HG03025 (cell line): ENCODE measurements at regions not wholly inside any gene's neighbourhood (a gene's known extent, or its start where the extent isn't known, plus 50 kb on each side); places are given as distances from the start of the nearest gene placed in this dataset.
"Not testable (repeated sequence)": the region's sequence is repeated elsewhere in the genome, so short reads cannot be mapped to it uniquely, and the experiment has no call there.

ENCODE experiments used
- ATAC-seq: cut with Tn5 transposase; IDR thresholded peaks from one replicate; pipeline ENCODE4 v1.9.1; 2021; ENCODE audit warnings: mild to moderate bottlenecking, moderate library complexity; ENCODE audit not compliant: unreplicated experiment, low FRiP score

DNA sequence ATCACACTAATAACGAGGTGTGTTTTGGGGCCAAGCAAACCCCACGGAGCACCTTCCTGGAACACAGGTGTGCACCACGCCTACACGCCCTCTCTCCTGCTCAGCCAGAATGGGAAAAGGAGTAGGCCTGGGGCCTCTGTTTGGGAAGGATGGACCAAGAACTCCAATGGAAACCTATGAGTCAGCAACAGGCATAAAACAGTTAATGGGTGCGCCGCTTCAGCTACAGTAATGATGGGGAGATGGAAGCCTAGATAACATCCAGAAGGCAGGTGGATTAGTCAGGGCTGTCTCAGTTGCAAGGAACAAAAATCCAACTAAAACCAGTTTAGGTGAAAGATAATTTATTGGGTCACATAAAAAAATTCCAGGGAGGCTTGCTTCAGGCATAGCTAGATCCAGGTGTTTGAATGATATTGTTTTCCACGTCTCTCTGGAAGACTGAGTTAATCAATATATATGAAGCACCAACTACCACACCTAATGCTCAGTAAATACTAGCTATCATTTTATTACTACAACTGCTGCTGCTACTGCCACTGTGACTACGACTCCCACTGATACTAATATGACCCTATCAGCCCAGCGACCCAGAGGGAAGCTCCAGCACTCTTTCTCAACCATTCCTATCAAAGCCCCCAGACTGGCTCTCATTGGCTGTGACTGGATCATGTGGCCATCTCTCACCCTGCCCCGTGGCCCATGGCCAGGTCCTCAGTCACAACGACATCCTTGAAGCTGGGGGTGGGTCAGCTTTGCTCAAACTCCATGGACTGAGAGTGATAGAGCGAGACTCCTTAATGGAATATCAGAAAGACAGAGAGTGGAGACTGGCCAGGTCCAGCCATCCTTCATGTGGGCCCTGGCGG lies 155.2 kb upstream of the PTPN1 start:
- no peak for ATAC-seq

DNA sequence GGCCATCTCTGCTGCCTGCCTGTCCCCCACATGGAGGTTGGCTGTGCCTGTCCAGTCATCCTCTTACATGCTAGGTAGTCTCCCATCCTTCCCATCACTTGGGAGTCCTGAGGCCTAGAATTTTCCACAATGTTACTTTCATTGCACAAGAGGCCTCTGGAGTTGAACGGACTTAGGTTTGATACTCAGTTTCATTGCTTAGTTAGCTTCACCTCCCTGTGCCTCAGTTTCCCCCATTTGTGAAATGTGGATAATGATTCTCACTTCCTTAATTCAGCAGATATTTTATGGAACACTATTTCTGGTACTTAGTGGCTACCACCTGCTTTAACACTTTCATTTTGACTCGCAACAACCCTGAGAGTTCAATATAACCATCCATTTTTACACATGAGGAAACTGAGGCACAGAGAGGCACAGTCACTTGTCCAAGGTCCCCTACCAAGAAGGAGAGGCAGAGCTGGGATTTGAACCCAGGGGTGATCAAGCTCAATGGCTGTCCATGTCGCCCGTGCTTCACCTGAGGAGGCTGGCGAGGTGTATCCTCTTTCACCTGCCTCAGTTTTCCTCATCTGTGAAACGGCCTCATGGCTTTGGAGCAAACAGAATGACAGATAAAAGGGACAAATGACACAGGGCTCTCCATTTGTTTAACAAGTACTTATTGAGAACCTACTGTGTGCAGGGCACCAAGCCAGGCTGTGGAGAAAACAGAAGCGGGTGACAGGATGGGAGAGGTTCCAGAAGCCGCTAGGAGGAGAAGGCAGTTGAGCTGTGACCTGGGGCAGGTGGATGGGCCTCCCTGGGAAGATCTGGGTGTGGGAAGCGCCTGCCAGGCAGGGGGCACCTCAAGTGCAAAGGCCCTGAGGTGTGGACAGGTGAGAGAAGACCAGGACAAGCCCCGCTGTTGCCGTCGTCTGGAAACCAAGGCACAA lies 154.3 kb upstream of the PTPN1 start:
- ATAC-seq = no peak

- ATAC-seq = no peak
Measured at GRCh38 chr20:50356525-50356885, 153.7 kb upstream of the PTPN1 start.

- no peak for ATAC-seq
Measured at GRCh38 chr20:50356962-50357782, 153.0 kb upstream of the PTPN1 start.

GRCh38 chr20:50357783-50358161 lies 152.4 kb upstream of the PTPN1 start:
- no peak for ATAC-seq

GRCh38 chr20:50358166-50358565 lies 152.0 kb upstream of the PTPN1 start:
- no peak for ATAC-seq

DNA sequence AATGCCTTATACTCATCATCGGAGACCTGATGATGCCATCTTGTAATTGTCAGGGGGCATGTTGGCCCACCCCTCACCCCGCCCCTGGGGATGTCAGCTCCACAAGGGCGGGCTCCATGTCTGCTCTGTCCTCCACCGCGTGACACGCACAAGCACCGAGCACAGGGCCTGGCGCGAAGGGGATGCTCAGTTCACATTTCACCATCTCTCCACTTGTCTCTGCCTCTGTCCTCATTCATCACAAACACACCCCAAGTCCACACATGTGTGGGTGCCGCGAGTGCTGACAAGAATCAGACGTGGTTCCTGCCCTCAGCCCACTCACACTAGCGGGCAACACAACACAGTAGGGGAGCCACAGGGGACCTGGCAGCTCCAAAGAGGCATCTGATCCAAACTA lies 151.2 kb upstream of the PTPN1 start:
- ATAC-seq = no peak

- no peak for ATAC-seq
Measured at GRCh38 chr20:50359607-50360217, 150.5 kb upstream of the PTPN1 start.

- ATAC-seq = no peak
Measured at GRCh38 chr20:50360218-50360672, 149.9 kb upstream of the PTPN1 start.

- ATAC-seq = no peak
Measured at GRCh38 chr20:50360921-50361320, 149.3 kb upstream of the PTPN1 start.

GRCh38 chr20:50362177-50362576 lies 148.0 kb upstream of the PTPN1 start:
- not testable (repeated sequence) for ATAC-seq

- ATAC-seq = no peak
Measured at GRCh38 chr20:50363027-50363426, 147.2 kb upstream of the PTPN1 start.

DNA sequence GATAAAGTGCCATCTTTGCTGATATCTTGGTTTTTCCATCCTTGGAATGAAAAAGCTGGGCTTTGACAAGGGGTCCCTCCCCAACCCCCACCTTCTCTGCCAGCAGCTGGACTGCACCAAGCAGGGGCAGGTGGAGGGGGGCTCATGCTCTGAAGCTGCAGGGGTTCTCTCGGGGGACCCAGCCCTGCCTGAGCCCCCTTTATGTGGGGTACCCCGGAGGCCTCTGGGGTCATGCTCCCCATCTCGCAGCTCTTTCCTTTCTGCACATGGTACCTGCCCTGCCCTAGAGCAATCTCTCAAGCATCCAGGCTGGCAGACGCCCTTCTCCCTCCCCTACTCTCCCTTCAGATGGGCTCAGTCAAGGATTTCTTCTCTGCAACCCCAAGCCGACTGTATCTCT lies 146.7 kb upstream of the PTPN1 start:
- ATAC-seq = no peak

GRCh38 chr20:50364542-50364941 lies 145.6 kb upstream of the PTPN1 start:
- ATAC-seq = no peak

DNA sequence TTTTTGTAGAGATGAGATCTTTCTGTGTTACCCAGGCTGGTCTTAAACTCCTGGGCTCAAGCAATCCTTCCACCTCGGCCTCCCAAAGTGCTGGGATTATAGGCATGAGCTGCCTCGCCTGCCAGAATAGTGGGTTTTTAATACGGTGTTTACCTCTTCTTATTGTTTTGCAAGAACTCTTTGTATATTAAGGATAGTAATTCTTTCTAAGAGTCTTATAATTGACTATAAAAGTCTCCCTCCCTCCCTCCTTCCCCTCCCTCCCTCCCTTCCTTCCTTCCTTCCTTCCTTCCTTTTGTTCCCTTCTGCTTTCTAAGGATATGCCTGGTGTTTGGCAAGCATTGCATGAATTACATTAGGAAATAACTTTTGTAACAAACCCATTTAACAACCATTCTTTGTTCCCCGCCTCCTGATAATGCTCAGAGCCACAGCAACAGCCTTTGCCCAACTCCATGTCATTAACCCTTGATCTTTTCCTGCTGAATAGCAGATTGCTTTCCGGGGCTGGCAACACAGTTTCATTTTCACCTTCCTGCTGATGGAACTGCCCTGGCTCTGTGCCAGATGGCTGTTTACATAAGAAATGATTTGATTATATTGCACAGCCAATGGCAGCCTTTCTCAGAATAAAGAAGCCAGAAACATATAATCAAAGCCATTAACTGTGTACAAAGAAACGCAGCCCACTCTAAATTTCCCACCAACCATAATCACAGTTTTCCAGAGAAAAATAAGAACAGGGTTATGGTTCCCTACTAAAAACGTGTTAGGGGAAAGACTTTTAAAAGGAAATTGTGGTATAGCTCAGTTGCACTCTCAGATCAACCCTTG lies 143.7 kb upstream of the PTPN1 start:
- no peak for ATAC-seq

DNA sequence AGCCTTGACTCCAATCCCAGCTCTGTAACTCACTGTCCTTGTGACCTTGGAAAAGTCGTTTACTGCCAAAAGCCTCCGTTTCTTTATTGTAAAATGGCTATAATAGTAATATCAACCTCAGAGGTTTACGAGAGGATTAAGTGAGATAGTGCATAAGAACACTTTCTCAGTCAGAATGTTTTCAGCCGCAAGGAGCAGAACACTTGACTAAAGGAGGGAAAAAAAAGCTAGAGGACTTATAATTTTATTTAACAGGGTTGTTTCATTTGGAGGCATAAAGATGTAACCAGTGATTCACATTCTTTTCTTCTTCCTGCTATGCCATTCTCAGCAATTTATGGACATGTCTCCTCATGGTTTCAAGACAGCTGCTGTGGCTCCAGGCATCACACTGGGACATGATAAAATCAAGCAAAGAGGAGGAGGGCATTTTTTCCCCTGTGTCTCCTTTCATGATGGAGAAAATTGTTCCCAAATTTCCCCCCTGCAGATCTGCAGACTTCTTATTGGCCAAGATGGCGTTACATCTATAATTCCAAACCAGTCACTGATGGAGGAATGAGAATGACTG lies 143.0 kb upstream of the PTPN1 start:
- ATAC-seq = no peak

GRCh38 chr20:50367739-50368375 lies 142.3 kb upstream of the PTPN1 start:
- no peak for ATAC-seq

DNA sequence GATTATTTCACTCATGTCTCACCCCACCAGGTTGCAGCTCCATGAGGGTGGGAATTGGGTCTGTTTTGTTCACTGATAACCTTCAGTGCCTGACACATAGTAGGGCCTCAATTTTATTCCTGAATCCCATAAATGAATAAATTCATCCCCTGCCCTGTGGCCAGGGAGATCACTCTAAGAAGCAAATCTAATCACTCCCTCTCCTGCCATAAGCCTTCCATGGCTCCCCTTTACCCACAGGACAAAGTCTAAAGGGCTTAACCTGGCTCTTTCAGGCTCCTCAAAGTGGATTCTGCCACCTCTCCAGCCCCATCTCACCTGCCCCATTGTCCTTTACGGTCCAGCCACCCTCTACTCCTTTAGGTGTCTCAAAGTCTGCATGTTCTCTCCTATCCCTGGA lies 141.8 kb upstream of the PTPN1 start:
- ATAC-seq = no peak

DNA sequence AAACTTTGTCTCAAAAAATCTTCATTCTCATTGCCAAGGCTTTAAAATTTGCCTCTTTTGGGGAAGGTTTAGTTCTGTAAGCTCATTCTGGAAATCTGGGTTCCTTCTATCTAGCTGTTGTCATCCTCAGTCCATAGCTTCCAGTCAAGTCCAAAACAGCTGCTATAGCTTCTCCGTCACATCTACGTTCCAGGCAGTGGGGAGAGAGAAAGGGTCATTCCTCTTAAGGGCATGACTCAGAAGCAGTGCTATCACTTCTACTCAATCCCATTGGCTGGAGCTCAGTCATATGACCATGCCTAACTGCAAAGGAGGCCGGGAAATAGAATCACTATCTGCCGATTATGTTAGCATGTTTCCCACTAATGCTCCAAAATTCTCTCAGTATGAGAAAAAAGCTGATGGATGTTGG lies 141.4 kb upstream of the PTPN1 start:
- ATAC-seq = no peak
